DOHH2 (cell line): ENCODE measurements at regions not wholly inside any gene's neighbourhood (a gene's known extent, or its start where the extent isn't known, plus 50 kb on each side); places are given as distances from the start of the nearest gene placed in this dataset.

Source experiments
- H3F3A ChIP-seq: fragments of 200-600 bp; sonication (generic), shearing (Covaris generic); 2 replicates; pipeline ENCODE4 v1.6.0; 2016; ENCODE audit warnings: antibody characterized with exemption, mild to moderate bottlenecking; ENCODE audit not compliant: control insufficient read depth, insufficient read depth
- H3K27ac ChIP-seq: fragments of 200-600 bp; sonication (generic); 2 replicates; pipeline ENCODE4 v1.5.1; 2014; ENCODE audit warnings: low read depth, mild to moderate bottlenecking, low read length, moderate library complexity
- H3K27me3 ChIP-seq: fragments of 200-600 bp; sonication (generic); 2 replicates; pipeline ENCODE4 v1.6.1; 2014; ENCODE audit warnings: mild to moderate bottlenecking, low read length, mixed read lengths; ENCODE audit not compliant: control insufficient read depth
- H3K36me3 ChIP-seq: fragments of 200-600 bp; sonication (generic); 2 replicates; pipeline ENCODE4 v1.6.1; 2014; ENCODE audit warnings: mild to moderate bottlenecking, low read length, moderate library complexity, mixed read lengths; ENCODE audit not compliant: control insufficient read depth
- H3K4me1 ChIP-seq: fragments of 200-600 bp; sonication (generic); 2 replicates; pipeline ENCODE4 v1.6.1; 2014; ENCODE audit warnings: mild to moderate bottlenecking, low read length, mixed read lengths; ENCODE audit not compliant: control insufficient read depth
- H3K4me2 ChIP-seq: fragments of 200-600 bp; sonication (generic); 2 replicates; pipeline ENCODE4 v1.6.0; 2014; ENCODE audit warnings: mild to moderate bottlenecking, low read length, moderate library complexity
- H3K4me3 ChIP-seq: fragments of 200-600 bp; sonication (generic); 2 replicates; pipeline ENCODE4 v1.5.1; 2014; ENCODE audit warnings: mild to moderate bottlenecking, low read length, mixed read lengths
- H3K79me2 ChIP-seq: fragments of 200-600 bp; sonication (generic); 2 replicates; pipeline ENCODE4 v1.6.1; 2014; ENCODE audit warnings: mild to moderate bottlenecking, low read length, mixed read lengths; ENCODE audit not compliant: control insufficient read depth
- H3K9me2 ChIP-seq: fragments of 200-600 bp; sonication (generic); replicated peaks from 2 replicates; pipeline ENCODE4 v1.6.1; 2014; ENCODE audit warnings: mild to moderate bottlenecking, low read length, mixed read lengths; ENCODE audit not compliant: control insufficient read depth
- H3K9me3 ChIP-seq: fragments of 200-600 bp; sonication (generic); 2 replicates; pipeline ENCODE4 v1.6.1; 2014; ENCODE audit warnings: antibody characterized with exemption, low read length, mixed read lengths; ENCODE audit not compliant: control insufficient read depth, insufficient read depth
- H4K20me1 ChIP-seq: fragments of 200-600 bp; sonication (generic); 2 replicates; pipeline ENCODE4 v1.6.0; 2014; ENCODE audit warnings: low read depth, mild to moderate bottlenecking, antibody characterized with exemption, low read length, moderate library complexity; ENCODE audit not compliant: control insufficient read depth, insufficient read depth
- CTCF ChIP-seq: fragments of 200-600 bp; sonication (generic); IDR thresholded peaks from one replicate; pipeline ENCODE4 v1.5.1; 2014; ENCODE audit warnings: antibody characterized with exemption, mild to moderate bottlenecking, low read depth, low read length; ENCODE audit not compliant: poor library complexity, severe bottlenecking
- EZH2phosphoT487 ChIP-seq: fragments of 200-600 bp; sonication (generic); IDR thresholded peaks from 2 replicates; pipeline ENCODE4 v1.6.1; 2017; ENCODE audit warnings: borderline replicate concordance, mild to moderate bottlenecking, antibody characterized with exemption, low read length, moderate library complexity, mixed read lengths

- Histone ChIP-seq H3K79me2 (no peaks in the 10 kb centered on the region), H3F3A (no peaks in the 10 kb centered on the region), H3K4me3 (no peak overlapping the region), H4K20me1 (no peaks in the 10 kb centered on the region), H3K4me1 (no peaks in the 10 kb centered on the region), H3K36me3 (no peaks in the 10 kb centered on the region), H3K4me2 (no peak overlapping the region), H3K9me3 (peaks cover 3% of the 10 kb centered on the region; the same call in 1 of the 2 replicates), H3K9me2 (no peaks in the 10 kb centered on the region), H3K27me3 (no peaks in the 10 kb centered on the region), H3K27ac (no peak overlapping the region)
- TF ChIP-seq EZH2phosphoT487, result no peak
- no peak for TF ChIP-seq CTCF
These were observed 520.3 kb downstream of the SOX11 start for GRCh38 chr2:6212491-6212890.

- Histone ChIP-seq H3K9me2 (no peaks in the 10 kb centered on the region), H3K9me3 (0 out of 2 replicates have a peak, but pooled peaks cover 3% of the 10 kb centered on the region), H3K27me3 (no peaks in the 10 kb centered on the region), H3K36me3 (no peaks in the 10 kb centered on the region), H3K4me3 (no peak overlapping the region), H3K4me1 (no peaks in the 10 kb centered on the region), H3K79me2 (no peaks in the 10 kb centered on the region), H3K27ac (no peak overlapping the region), H3K4me2 (no peak overlapping the region), H4K20me1 (no peaks in the 10 kb centered on the region), H3F3A (no peaks in the 10 kb centered on the region)
- TF ChIP-seq EZH2phosphoT487 (no peak), CTCF (no peak)
These were observed 521.0 kb downstream of the SOX11 start for GRCh38 chr2:6213056-6213780.

- H3K9me2 ChIP-seq, result no peaks in the 10 kb centered on the region
- no peak overlapping the region for H3K27ac ChIP-seq
- no peaks in the 10 kb centered on the region for H3K27me3 ChIP-seq
- H3K79me2 ChIP-seq, result no peaks in the 10 kb centered on the region
- TF ChIP-seq CTCF (no peak), EZH2phosphoT487 (no peak)
- H4K20me1 ChIP-seq, result no peaks in the 10 kb centered on the region
- H3K9me3 ChIP-seq, result 0 out of 2 replicates have a peak, but pooled peaks cover 3% of the 10 kb centered on the region
- no peak overlapping the region for H3K4me2 ChIP-seq
- H3K4me1 ChIP-seq, result no peaks in the 10 kb centered on the region
- no peaks in the 10 kb centered on the region for H3F3A ChIP-seq
- H3K36me3 ChIP-seq, result no peaks in the 10 kb centered on the region
- no peak overlapping the region for H3K4me3 ChIP-seq
These were observed 522.3 kb downstream of the SOX11 start for GRCh38 chr2:6214471-6214870.
